ENCODE measurements at regions not wholly inside any gene's neighbourhood (a gene's known extent, or its start where the extent isn't known, plus 50 kb on each side); places are given as distances from the start of the nearest gene placed in this dataset.

GRCh38 chr15:87660251-87661129, 596.0 kb downstream of the NTRK3 start:
- TF ChIP-seq CTCF (IDR thresholded peaks at IDR 0.05; ENCODE audit: low read depth, low read length) (no peak), EZH2phosphoT487 (IDR thresholded peaks at IDR 0.05; ENCODE audit: low read depth) (no peak)
